ENCODE measurements at regions not wholly inside any gene's neighbourhood (a gene's known extent, or its start where the extent isn't known, plus 50 kb on each side); places are given as distances from the start of the nearest gene placed in this dataset.
"Not testable (repeated sequence)": the region's sequence is repeated elsewhere in the genome, so short reads cannot be mapped to it uniquely, and the experiment has no call there.

DNA sequence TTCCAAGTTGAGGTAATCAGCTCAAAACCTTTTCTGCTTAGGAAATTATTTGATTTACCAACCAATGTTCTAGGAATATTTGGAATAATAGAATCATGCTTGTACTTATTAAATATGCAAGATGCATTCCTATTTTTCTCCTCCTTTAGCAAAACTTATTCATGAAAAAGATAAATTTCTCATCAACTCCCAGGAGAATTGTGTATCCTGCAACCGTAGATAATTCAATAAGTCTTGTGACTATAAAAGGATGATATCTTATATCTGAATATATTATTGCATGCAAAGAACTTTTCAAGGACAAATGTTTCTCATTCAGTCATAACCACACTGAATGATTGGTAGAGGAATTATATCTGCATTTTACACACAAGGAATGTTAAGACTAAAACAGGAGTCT lies 84.9 kb upstream of the CCNG1 start:
- Histone ChIP-seq H3K4me3 (ENCODE audit: control extremely low read depth in 1 of 5, extremely low read depth in 1 of 5, insufficient read depth in 1 of 5, low read depth in 2 of 5, low read length in 4 of 5) (no peak overlapping the region), H3K9me3 (ENCODE audit: control extremely low read depth in 1 of 3, control insufficient read depth in 2 of 3, insufficient read depth in 1 of 3, low read length in 2 of 3) (peaks cover 0 to 4% (median 0%) of the 10 kb centered on the region in 3 donors), H3K27me3 (replicated peaks in 1 of 4; ENCODE audit: control extremely low read depth in 1 of 4, control insufficient read depth in 3 of 4, insufficient read depth in 4 of 4, low read length in 3 of 4) (peaks cover 0 to 2% (median 0%) of the 10 kb centered on the region in 4 experiments), H3K79me2 (ENCODE audit: control insufficient read depth, insufficient read depth, low read length) (no peaks in the 10 kb centered on the region), H3K4me1 (ENCODE audit: control insufficient read depth in 2 of 2, insufficient read depth in 2 of 2, low read length in 2 of 2) (peaks cover 8 to 9% of the 10 kb centered on the region in 2 donors), H2AFZ (ENCODE audit: insufficient read depth, low read depth, low read length, poor library complexity, severe bottlenecking) (no peak overlapping the region), H4K20me1 (ENCODE audit: control insufficient read depth, insufficient read depth, low read length, poor library complexity, severe bottlenecking) (no peaks in the 10 kb centered on the region), H3K36me3 (replicated peaks in 1 of 2; ENCODE audit: control extremely low read depth in 1 of 2, control insufficient read depth in 1 of 2, extremely low read depth in 1 of 2, insufficient read depth in 2 of 2, low read length in 1 of 2) (no peaks in the 10 kb centered on the region), H3K4me2 (replicated peaks; ENCODE audit: low read depth, low read length, poor library complexity, severe bottlenecking) (no peak overlapping the region), H3K27ac (ENCODE audit: low read length in 2 of 2) (no peak overlapping the region), H3K9ac (ENCODE audit: low read length) (no peak overlapping the region)
- ATAC-seq (ENCODE audit: low read depth) (no peak), DNase-seq (no peak)
- H3K4me1 Mint-ChIP-seq, result peaks cover 13% of the 10 kb centered on the region
- H3K27ac Mint-ChIP-seq, result no peak overlapping the region
- CTCF ChIA-PET, result no interaction called here
- TF ChIP-seq, protein P1, sequence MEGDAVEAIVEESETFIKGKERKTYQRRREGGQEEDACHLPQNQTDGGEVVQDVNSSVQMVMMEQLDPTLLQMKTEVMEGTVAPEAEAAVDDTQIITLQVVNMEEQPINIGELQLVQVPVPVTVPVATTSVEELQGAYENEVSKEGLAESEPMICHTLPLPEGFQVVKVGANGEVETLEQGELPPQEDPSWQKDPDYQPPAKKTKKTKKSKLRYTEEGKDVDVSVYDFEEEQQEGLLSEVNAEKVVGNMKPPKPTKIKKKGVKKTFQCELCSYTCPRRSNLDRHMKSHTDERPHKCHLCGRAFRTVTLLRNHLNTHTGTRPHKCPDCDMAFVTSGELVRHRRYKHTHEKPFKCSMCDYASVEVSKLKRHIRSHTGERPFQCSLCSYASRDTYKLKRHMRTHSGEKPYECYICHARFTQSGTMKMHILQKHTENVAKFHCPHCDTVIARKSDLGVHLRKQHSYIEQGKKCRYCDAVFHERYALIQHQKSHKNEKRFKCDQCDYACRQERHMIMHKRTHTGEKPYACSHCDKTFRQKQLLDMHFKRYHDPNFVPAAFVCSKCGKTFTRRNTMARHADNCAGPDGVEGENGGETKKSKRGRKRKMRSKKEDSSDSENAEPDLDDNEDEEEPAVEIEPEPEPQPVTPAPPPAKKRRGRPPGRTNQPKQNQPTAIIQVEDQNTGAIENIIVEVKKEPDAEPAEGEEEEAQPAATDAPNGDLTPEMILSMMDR (IDR thresholded peaks at IDR 0.05), result no peak
- no peak for TF ChIP-seq EZH2 (IDR thresholded peaks at IDR 0.05; ENCODE audit: borderline replicate concordance, insufficient read depth, low read depth, low read length, poor library complexity, severe bottlenecking)
- peaks cover 9% of the 10 kb centered on the region for H3K27me3 Mint-ChIP-seq
- H3K4me3 Mint-ChIP-seq, result no peak overlapping the region
- POLR2A ChIA-PET, result no interaction called here
- intact Hi-C loops (cut with micrococcal nuclease), result no loop called here
- no peaks in the 10 kb centered on the region for H3K9me3 Mint-ChIP-seq (ENCODE audit: insufficient read depth)
- WGBS (ENCODE audit: insufficient coverage), result no CpG with 5 or more reads among the region's 1 CpG

DNA sequence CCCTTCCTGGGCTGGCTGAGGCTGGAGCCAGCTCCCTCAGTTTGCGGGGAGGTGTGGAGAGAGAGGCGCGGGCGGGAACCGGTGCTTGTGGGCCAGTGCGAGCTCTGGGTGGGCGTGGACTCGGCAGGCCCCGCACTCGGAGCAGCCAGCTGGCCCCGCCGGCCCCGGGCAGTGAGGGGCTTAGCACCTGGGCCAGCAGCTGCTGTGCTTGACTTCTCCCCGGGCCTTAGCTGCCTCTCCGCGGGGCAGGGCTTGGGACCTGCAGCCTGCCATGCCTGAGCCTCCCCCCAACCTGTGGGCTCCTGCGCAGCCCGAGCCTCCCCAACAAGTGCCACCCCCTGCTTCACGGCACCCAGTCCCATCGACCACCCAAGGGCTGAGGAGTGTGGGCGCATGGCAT lies 81.6 kb upstream of the CCNG1 start:
- H3K4me2 ChIP-seq (replicated peaks; ENCODE audit: low read depth, low read length, poor library complexity, severe bottlenecking); H3K27me3 ChIP-seq (replicated peaks in 1 of 4; ENCODE audit: control extremely low read depth in 1 of 4, control insufficient read depth in 3 of 4, insufficient read depth in 4 of 4, low read length in 3 of 4); DNase-seq; H3K9me3 ChIP-seq (ENCODE audit: control extremely low read depth in 1 of 3, control insufficient read depth in 2 of 3, insufficient read depth in 1 of 3, low read length in 2 of 3); H3K4me3 ChIP-seq (ENCODE audit: control extremely low read depth in 1 of 5, extremely low read depth in 1 of 5, insufficient read depth in 1 of 5, low read depth in 2 of 5, low read length in 4 of 5); intact Hi-C loops (cut with micrococcal nuclease); H3K27me3 Mint-ChIP-seq; ATAC-seq (ENCODE audit: low read depth); H4K20me1 ChIP-seq (ENCODE audit: control insufficient read depth, insufficient read depth, low read length, poor library complexity, severe bottlenecking); H3K4me3 Mint-ChIP-seq; H3K27ac Mint-ChIP-seq; H3K79me2 ChIP-seq (ENCODE audit: control insufficient read depth, insufficient read depth, low read length); H3K36me3 ChIP-seq (replicated peaks in 1 of 2; ENCODE audit: control extremely low read depth in 1 of 2, control insufficient read depth in 1 of 2, extremely low read depth in 1 of 2, insufficient read depth in 2 of 2, low read length in 1 of 2); H3K27ac ChIP-seq (ENCODE audit: low read length in 2 of 2); H2AFZ ChIP-seq (ENCODE audit: insufficient read depth, low read depth, low read length, poor library complexity, severe bottlenecking); POLR2A ChIA-PET; H3K9ac ChIP-seq (ENCODE audit: low read length); H3K4me1 ChIP-seq (ENCODE audit: control insufficient read depth in 2 of 2, insufficient read depth in 2 of 2, low read length in 2 of 2); CTCF ChIA-PET; H3K9me3 Mint-ChIP-seq (ENCODE audit: insufficient read depth): not testable (repeated sequence)
- peaks cover 13% of the 10 kb centered on the region for H3K4me1 Mint-ChIP-seq
- 95% methylated on average over 19 of the region's 21 CpGs for WGBS (ENCODE audit: insufficient coverage)

All from B cell (primary cell).